GM18909 (cell line): ENCODE measurements at regions not wholly inside any gene's neighbourhood (a gene's known extent, or its start where the extent isn't known, plus 50 kb on each side); places are given as distances from the start of the nearest gene placed in this dataset.

ENCODE experiments used
- ATAC-seq: cut with Tn5 transposase; IDR thresholded peaks from one replicate; pipeline ENCODE4 v1.9.1; 2021; ENCODE audit warnings: mild to moderate bottlenecking; ENCODE audit not compliant: unreplicated experiment, poor library complexity

GRCh38 chr2:104102615-104103014 lies 751.3 kb upstream of the POU3F3 start:
- ATAC-seq, result no peak

GRCh38 chr2:104109356-104109755 lies 744.6 kb upstream of the POU3F3 start:
- no peak for ATAC-seq

DNA sequence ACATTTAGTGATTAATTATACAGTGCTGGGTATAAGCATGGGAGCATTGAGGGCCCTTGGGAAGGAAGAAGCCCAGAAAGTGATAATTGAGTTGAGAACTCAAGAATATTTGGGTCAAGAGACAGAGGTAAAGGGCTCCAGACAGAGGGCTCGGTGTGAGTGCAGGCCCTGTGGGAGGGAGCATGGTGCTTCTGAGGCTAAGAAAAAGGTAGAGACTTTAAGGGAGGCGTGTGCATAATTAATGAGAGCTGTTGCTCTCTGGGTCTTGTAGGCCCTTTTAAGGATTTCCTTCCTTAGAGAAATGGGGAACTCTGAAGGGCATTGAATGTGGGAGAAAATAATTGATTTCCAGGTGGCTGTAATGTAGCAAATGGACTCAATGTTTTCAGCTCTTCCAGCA lies 735.0 kb upstream of the POU3F3 start:
- ATAC-seq, result no peak

DNA sequence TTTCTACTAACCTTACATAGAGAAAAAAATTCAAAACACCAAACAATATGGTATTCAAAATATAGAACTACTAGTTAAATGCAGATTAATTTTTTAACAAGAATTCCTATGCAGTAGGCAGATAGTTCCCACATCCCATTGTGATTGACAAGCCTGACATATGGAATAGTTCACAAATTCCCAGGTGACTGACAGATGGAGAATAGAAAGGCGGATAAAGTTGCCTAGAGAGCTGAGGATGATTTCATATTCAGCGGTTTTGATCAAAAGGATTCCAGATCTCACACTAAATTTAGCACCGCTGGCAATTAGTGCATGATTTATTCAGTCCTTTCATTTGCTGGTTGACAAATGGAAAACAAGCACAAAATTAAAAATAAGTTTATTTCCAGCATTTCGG lies 733.7 kb upstream of the POU3F3 start:
- no peak for ATAC-seq

DNA sequence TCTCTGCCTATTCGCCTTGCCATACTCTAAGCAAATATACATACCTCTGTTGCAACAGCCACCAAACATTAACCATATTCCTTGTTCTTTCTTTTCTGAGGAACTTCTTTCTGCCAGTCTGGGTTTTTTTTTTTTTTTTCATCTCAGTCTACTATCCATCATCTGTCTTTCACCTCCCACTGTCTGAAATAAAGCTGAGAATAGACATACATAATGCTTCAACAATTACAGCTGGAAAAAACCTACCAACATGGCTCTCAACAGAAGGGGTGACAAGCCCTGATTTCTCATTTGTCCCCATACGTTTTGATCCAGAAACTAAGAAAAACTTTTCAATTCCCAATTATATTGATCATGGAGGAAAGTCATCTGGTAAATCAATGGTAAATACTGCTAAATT lies 728.8 kb upstream of the POU3F3 start:
- ATAC-seq, result no peak

DNA sequence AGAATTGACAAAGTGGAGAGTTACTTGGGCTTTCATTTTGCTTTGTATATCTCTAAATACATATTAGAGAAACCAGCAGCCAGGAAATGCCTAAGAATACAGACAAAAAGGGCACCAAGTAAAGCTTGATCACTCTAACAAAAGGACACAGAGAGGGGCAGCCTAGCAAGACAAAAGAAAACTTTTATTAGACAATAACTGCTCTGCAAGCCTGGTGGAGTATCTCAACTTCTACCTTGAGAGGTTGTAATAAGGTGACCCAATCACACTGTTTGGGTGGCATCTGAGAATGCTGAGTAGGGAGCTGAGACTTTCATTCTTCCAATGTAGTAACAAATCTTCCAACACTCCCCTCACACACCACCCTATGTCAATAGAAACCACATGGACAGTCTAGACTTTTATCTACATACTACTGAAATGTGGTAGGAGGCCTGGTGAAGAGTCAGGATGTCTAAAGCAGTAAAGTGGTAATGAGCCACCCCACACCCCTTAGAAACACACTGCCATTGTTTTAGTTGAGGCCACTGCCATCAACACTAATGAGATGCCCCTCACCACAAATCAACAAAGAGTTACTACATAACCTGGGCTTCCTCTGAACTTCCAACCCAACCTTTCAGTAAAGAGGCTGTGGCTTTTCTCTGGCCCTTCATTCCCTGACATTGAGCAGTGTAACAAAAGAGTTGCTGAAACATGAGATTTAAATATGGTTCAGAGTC lies 726.7 kb upstream of the POU3F3 start:
- ATAC-seq, result no peak

- ATAC-seq, result no peak
Observed at GRCh38 chr2:104140361-104140760, 713.6 kb upstream of the POU3F3 start.

- no peak for ATAC-seq
Observed at GRCh38 chr2:104158191-104158590, 695.7 kb upstream of the POU3F3 start.

DNA sequence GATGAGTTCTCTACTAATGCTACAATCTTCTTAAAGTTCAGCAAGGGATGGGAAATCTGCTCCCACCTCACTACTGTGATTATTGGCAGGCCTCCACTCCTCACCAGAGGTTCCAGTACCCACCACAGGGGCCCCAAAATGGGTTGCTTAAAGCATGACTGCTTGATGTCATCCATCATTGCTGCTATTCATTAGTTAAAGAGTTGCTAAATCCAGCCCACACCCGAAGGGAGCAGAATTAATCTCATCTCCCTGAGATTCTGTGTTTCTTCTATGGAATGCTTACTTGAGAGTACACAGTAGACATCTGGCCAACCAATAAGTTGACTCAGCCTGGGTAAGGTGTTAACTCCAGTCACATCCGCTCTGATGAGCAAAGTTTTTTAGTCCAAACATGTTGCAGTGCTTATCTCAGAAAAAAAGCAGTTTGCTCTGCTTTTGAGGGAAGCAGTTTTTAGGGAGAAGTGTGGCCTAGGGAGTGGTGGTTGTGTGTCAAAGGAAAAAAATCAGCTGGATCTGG lies 690.2 kb upstream of the POU3F3 start:
- ATAC-seq, result no peak

- no peak for ATAC-seq
Observed at GRCh38 chr2:104164721-104165252, 689.1 kb upstream of the POU3F3 start.

DNA sequence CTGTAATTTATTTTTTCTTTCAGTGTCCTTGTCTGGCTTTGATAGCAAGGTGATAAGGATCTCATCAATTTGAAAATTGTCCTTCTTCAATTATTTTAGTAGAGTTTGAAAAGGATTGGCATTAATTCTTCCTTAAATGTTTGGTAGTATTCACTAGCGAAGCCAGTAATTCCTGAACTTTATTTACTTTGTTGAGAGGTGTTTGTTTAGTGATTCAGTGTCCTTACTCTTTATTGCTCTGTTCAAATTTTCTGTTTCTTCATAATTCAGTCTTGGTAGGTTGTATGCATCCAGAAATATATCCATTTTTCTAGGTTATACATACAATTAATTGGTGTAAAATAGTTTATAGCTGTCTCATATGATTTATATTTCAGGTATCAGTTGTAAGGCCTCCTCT lies 676.7 kb upstream of the POU3F3 start:
- ATAC-seq, result no peak

GRCh38 chr2:104179644-104180043 lies 674.3 kb upstream of the POU3F3 start:
- ATAC-seq, result no peak

DNA sequence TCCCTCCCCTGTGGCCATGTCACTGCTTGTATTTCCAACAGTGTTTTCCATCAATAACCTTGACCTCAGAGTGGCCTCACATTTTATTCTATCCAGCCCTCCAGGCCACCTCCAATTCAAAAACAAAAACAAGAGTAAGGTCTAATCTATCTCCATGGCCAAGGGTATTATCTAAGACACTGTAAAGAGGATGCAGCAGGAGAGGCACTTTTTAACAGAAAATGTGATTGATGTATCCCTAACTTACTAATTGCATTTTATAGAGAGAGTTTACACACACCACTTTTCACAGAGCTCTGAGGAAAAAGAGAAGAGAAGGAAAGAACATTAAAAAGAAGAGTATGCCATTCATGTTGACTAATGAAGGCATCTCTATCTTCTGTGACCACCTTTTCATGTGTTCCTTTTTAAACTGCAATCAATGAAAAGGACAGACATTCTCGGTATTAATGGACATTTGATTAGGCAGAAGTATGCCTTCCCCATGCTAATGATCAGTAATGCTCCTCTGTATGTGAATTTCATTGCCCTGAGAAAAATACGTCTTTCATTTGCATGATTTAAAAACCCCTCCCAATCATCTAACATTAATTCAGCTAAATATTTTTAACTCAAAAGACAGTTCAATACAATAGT lies 653.3 kb upstream of the POU3F3 start:
- ATAC-seq, result no peak

GRCh38 chr2:104213758-104214157 lies 640.2 kb upstream of the POU3F3 start:
- ATAC-seq, result no peak

GRCh38 chr2:104215269-104216161 lies 638.4 kb upstream of the POU3F3 start:
- no peak for ATAC-seq

GRCh38 chr2:104233591-104233990 lies 620.3 kb upstream of the POU3F3 start:
- no peak for ATAC-seq

- ATAC-seq, result no peak
Observed at GRCh38 chr2:104236491-104236890, 617.4 kb upstream of the POU3F3 start.

DNA sequence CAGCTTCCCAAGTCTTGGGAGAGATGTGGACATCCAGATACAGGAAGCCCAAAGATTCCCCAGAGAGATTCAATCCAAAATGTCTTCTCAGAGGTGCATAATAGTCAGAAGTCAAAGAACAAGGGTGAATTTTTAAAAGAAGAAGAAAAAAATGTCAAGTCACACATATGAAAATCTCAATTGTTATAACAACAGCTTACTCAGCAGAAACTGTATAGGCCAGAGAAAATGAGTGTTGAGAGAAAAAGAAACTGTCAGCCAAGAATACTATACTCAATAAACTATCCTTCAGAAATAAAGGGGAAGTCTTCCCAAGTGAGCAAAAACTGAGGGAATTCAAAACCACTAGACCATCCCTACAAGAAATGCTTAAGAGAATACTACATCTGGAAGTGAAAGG lies 612.9 kb upstream of the POU3F3 start:
- no peak for ATAC-seq

DNA sequence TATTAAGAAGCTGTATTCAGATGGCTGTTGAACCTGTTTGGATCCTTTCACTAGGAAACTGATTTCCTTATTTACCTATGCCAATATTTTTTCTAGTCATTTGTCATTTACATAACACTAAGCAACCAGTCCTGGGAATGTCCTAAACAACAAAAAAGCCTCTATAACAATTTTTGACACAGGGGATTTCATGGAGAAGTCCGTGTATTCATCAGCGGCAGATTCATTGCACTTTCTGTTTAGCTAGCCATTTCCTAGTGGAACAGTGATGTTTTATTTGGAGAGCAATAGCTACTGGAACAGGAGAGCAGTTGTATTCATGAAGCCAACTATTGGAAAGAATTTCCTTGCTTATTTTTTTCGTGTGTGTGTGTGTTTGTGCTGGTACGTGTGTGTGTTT lies 604.3 kb upstream of the POU3F3 start:
- ATAC-seq, result no peak

DNA sequence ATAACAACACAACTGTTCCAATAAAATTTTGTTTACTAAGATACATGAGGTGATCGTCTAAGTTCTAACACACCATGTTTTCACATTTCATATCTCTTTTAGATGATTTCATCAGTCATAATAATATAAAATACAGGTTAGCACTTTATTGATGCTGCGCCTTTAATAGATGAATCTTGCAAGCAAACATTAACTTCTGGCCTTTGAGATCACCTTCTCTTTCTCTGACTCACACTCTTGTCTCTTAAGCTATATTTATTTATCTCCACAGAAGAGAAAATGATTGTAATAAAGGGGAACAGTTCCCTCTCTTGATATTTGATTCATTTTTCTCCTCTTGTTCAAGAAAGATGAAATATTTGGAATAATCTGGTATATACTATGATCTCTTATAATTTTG lies 603.3 kb upstream of the POU3F3 start:
- no peak for ATAC-seq

DNA sequence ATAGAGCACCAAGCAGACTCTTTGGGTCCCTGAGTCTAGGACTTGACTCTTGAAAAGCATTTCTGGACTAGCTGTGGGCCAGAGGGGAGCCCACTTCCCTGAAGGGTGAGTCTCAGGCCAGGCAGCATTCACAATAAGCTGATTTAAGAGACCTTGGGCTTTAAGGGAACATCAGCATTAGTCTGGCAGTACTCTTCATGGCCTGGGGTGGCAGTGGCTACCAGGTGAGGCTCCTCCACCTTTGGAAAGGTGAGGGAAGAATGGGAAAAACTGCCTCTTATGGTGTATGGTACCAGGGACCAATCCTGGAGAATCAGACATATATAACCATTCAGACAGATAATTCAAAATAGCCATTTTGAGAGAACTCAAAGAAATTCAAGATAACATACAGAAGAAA lies 599.9 kb upstream of the POU3F3 start:
- no peak for ATAC-seq
